Anterior cingulate cortex (tissue), 58 donors: ENCODE measurements at regions not wholly inside any gene's neighbourhood (a gene's known extent, or its start where the extent isn't known, plus 50 kb on each side); places are given as distances from the start of the nearest gene placed in this dataset.

Source experiments
- DNase-seq, 58 donors: peaks; one replicate each; lab custom pipeline; 2025; lab: John Stamatoyannopoulos, UW

DNA sequence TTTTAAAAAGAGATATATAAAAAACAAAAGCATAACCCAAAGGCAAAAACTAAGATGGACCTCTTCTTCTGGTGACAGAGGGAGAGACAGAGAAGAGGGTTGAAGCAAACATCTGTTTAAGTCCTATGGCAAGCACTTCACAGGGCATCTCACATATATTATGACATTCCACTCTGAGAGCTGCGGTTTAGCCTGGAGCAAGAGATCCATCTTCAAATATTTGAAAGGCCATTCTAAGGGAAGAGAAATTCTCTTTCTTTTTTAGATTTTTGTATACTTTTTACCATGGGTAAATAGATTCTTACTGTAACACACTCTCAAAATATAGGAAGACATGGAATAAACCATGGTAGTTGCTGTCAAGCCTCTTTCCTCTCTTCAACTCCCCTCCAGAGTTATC, 204.1 kb downstream of the GXYLT1 start:
- no peak for DNase-seq

DNA sequence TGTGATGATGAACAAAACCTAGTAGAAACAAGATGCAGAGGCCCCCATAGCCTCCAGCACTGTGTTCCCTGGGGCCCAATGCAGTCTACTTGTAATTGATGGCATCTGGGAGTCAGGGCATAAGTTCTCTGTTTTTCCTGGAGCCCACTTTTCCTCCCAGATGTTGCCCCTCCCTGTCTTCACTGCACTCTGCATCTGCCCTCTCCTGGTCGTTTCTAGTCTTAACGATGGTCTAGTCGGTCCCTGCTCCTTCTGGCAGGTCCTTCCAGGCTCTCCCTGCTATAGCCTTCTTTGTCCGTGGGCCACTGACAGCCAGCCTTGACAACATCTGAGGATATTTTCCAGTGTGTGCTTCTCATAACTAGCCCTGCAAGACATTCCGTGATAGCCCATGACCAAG, 208.3 kb downstream of the GXYLT1 start:
- DNase-seq, result no peak

- DNase-seq, result no peak
Measured at GRCh38 chr12:41935911-41936310, 208.8 kb downstream of the GXYLT1 start.

- peak in 52 of 58 donors; percentile 11 to 79 (median 53) for DNase-seq
Measured at GRCh38 chr12:41932470-41932991, 212.1 kb downstream of the GXYLT1 start.

DNA sequence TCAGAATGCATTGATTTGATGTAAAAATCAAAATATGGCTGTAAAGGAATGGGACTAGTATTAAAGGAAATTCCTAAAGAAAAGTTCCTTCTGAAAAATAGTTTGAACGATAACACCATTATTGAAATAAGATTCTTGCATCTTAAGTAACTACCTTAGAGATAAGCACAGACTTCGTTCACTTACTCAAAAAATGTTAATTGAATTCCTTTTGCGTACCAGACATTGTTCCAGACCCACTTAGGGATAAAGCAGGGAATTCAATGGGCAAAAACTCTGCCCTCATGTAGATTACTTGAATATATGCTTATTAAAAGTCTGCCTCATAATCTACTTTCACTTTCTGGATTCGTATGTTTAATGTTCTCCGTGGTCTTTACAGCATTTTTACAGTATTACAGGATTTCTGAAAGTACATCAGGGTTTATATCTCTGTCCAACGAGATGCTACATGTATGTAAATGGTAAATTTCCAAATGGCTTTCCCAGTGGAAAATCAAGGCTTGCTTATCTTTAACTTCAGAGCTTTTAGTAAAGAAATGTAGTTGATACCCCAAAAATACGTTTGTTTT, 213.7 kb downstream of the GXYLT1 start:
- DNase-seq, result no peak

DNA sequence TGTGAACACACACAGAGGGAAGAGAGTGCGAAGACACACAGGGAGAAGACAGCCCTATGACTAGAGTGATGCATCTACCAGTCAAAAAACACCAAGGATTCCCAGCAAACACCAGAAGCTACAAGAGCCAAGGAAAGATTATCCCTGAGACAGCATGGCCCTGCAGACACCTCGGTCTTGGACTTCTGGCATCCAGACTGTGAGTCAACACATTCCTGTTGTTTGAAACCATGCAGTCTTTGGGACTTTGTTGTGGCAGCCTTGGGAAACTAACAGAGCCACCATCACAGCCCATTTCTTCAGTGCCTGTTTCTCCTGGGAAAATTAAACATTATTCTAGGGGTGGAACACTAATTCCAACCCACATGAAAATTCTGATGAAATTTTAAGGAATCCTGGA, 220.6 kb downstream of the GXYLT1 start:
- no peak for DNase-seq

- DNase-seq, result no peak
Measured at GRCh38 chr12:41923351-41923750, 221.3 kb downstream of the GXYLT1 start.

- no peak for DNase-seq
Measured at GRCh38 chr12:41920355-41920754, 224.3 kb downstream of the GXYLT1 start.

GRCh38 chr12:41919526-41920261, 225.0 kb downstream of the GXYLT1 start:
- peak in 1 of 58 donors; percentile 16 for DNase-seq

DNA sequence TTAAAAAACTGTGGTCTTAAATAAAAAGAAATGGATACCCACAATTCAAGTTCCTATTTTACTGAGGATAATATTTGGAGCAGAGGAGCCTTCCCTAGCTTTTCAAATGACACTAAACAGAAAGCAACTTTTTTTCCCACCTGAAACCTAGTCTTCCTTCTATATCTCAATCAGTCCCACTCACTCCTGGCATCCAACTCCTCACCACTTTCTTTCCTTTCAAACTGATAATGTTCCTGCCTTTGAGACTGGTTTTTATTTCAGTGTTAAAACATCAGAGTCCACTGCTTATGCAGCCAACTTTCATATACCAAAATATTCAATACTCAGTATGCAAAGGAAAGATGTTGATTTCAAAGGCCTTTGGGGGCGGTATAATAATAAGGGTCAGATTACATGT, 225.6 kb downstream of the GXYLT1 start:
- DNase-seq, result no peak

DNA sequence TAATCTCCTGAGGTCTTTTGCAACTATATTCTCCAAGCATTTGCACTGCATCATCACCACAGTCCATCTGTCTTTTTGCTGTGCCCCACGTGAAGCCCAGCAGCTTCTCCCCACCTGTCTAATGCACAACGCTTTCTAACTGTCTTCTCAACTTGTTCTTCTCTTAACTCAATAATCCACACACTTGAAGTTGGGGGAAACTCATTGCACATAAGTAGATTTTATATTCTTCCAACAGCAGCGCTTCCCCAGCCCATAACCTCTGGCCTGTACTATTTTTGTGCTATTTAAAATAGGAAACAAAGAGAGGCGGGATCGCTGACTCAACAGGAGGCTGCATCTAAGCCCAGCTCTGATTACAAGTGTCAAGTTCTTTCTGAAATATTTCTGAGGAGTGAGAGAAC, 226.7 kb downstream of the GXYLT1 start:
- DNase-seq, result no peak

DNA sequence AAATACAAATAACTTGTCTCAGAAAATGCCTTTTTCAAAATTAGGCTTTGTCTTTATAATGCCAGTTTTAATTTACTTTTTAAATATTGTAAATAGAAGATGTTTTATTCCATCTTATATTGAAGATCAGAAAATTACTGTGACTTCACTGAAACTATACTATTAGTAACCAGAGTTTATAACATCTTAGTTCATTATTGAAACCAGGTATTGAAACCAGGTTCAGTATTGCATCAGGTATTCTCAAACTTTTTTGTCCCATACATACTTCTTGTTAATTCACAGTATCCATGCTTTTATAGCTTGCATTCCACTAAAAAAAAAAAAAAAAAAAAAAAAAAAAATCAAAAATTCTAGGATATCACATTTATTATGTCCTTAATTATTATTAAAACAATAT, 227.5 kb downstream of the GXYLT1 start:
- no peak for DNase-seq

- DNase-seq, result peak in 1 of 58 donors; percentile 0
Measured at GRCh38 chr12:41910578-41911320, 233.9 kb downstream of the GXYLT1 start.

DNA sequence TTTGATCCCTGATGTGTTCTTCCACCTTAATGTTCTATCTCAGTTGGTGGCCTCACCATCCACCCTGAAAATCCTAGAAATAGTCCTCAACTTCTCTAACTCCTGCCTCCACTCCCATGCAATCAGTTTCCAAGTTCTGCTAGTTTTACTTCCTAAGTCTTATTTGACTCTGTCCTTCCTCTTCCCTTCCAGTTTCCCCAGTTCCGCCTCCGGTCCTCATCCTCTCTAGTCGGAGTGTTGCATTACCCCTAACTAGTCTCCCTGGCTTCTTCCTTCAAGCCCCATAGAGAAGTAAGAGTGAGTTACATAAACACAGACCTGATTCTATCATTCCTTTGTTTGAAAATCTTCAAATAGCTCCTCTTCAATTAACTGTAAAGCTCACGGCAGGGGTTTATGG, 236.5 kb downstream of the GXYLT1 start:
- no peak for DNase-seq

- no peak for DNase-seq
Measured at GRCh38 chr12:41907550-41907949, 237.1 kb downstream of the GXYLT1 start.

DNA sequence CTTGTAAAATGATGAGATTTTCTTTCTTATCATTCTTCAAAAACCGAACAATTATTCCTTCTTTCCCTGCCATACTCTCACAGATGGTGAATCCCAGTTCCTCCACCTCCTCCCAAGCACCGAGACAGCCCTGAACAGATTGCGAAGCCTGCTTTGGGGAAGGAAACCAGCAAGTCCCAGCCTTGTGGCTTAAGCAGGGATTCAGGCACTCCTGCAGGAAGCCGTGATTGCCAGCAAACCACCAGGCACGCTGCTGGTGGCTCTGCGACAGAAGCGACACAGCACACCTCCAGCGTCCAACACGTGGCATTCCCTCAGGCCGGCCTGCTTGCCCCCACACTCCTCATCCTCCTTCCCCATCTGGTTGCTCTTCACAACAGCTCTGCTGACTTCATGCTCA, 237.7 kb downstream of the GXYLT1 start:
- DNase-seq, result peak in 29 of 58 donors; percentile 1 to 65 (median 21)

DNA sequence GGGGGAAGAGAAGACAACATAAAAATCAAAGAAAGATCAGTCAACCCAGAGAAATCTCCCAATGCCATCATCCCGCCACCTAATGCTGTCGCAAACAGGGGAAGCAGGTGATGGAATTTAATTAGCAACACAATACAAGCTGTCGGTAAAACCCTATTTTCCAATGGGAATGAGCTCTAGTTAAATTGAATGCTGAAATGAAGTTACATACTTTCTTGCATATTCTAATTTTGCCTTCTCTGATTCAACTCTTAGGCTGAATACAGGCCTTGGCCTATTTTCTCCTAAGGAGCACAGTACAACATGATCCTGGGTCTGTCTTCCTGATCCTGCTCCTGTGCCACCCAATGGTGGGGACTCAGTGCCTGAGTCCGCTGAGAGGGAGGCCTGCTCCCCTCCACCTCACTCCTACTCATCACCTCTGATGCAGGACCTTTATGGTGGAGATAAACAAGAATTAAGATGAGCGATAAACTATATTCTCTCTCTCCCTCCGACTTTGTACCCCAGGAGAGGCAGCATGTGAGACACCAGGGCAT, 238.8 kb downstream of the GXYLT1 start:
- no peak for DNase-seq

- no peak for DNase-seq
Measured at GRCh38 chr12:41905073-41905758, 239.5 kb downstream of the GXYLT1 start.

GRCh38 chr12:41904041-41904440, 240.6 kb downstream of the GXYLT1 start:
- DNase-seq, result no peak

DNA sequence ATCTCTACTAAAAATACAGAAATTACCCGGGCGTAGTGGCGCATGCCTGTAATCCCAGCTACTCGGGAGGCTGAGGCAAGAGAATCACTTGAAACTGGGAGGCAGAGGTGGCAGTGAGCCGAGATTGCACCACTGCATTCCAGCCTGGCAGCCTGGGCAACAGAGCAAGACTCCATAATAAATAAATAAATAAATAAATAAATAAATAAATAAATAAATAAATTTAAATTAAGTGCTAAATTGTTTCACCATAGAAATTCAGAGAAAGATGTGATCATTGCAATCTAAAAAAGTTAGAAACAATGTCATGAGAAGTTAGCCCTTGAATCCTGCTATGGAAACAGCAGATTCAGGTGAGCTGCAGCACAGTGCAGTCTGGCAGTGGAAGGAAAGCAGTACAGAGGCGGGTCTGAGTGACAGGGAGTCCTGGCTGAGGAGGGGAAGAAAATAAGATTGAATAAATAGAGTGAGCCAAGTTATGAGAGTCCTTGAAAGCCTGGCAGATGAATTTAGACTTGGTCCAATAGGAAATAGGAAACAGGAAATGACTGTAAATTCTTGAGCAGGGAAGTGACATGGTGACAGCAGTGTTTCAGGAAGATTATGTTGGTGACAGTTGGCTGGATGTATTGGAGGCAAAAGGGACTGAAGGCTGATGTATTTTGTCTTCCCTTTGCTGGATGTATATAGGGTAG, 241.5 kb downstream of the GXYLT1 start:
- no peak for DNase-seq
